K562 (cell line): ENCODE measurements at regions not wholly inside any gene's neighbourhood (a gene's known extent, or its start where the extent isn't known, plus 50 kb on each side); places are given as distances from the start of the nearest gene placed in this dataset.
A peak's percentile ranks its signal among the peaks of the same experiment; 100 is the strongest.

ENCODE experiments used
- ATAC-seq: fragments of 200-7000 bp; cut with Tn5 transposase; 3 replicates; pipeline ENCODE4 v1.9.1; 2020; ENCODE audit warnings: moderate library complexity
- BruUV-seq: library from RNA; stranded (reverse); fragments of 400-500 nt; replicated peaks from 2 replicates; lab custom pipeline; 2021; lab: Mats Ljungman, UMichigan
- CTCF ChIA-PET: fragments of 300-600 bp; formaldehyde crosslinking; extraction: SDS; loops from one replicate; lab custom pipeline; 2021; ENCODE audit warnings: low intra/inter-chr PET ratio; lab: Yijun Ruan, JAX
- POLR2A ChIA-PET: fragments of 300-600, 350-650 bp; sonication (Branson Sonifier 250); formaldehyde crosslinking; extraction: SDS; loops from one replicate; lab custom pipeline; 2021; ENCODE audit warnings: antibody characterized with exemption, inconsistent platforms; lab: Yijun Ruan, JAX
- DNase-seq, 4 experiments: peaks; one replicate each; pipeline versions ENCODE4 v3.0.0 to v3.0.0-alpha.2; 2011 to 2018; ENCODE audit warnings: low spot score in 3 of 4, mixed read lengths in 3 of 4; ENCODE audit errors: extremely low read depth in 1 of 4
- FAIRE-seq: peaks from 2 replicates; lab custom pipeline; 2011; peaks lifted over from hg19 to GRCh38; lab: Jason Lieb, UNC
- H2AFZ ChIP-seq: 2 replicates; pipeline ENCODE4 v1.6.0; 2011; ENCODE audit warnings: low read depth, low read length, control low read depth, inconsistent platforms
- H3K27ac ChIP-seq: fragments of 200-600 bp; 3 replicates; pipeline ENCODE4 v1.8.0; 2011; ENCODE audit warnings: low read depth, mild to moderate bottlenecking, control low read depth, inconsistent platforms, low read length, moderate library complexity, mixed read lengths; ENCODE audit errors: extremely low read depth
- H3K27me3 ChIP-seq, 2 experiments: fragments of 300-600 bp in 1 of 2; 2 replicates in 1 of 2; 3 replicates in 1 of 2; pipeline versions ENCODE4 v1.6.0 to v1.8.0; 2011; ENCODE audit warnings: inconsistent platforms in 2 of 2, low read length in 2 of 2, mild to moderate bottlenecking in 1 of 2, mixed read lengths in 1 of 2, moderate library complexity in 1 of 2; ENCODE audit not compliant: control insufficient read depth in 2 of 2, insufficient read depth in 2 of 2
- H3K36me3 ChIP-seq: fragments of 300-600 bp; 3 replicates; pipeline ENCODE4 v1.8.0; 2011; ENCODE audit warnings: mild to moderate bottlenecking, low read length, inconsistent platforms; ENCODE audit not compliant: control insufficient read depth, insufficient read depth
- H3K4me1 ChIP-seq, 2 experiments: fragments of 200-600 bp in 1 of 2; replicated peaks in 1 of 2; 2 replicates in 1 of 2; 3 replicates in 1 of 2; pipeline versions ENCODE4 v1.5.1 to v1.8.0; 2011; ENCODE audit warnings: inconsistent platforms in 2 of 2, low read length in 2 of 2, mild to moderate bottlenecking in 1 of 2, mixed read lengths in 1 of 2, moderate library complexity in 1 of 2; ENCODE audit not compliant: control insufficient read depth in 2 of 2, insufficient read depth in 2 of 2
- H3K4me2 ChIP-seq: 2 replicates; pipeline ENCODE4 v1.6.1; 2011; ENCODE audit warnings: low read length, control low read depth, inconsistent platforms, mixed read lengths; ENCODE audit not compliant: insufficient read depth
- H3K4me3 ChIP-seq: fragments of 200-600 bp; sonication (generic), shearing (Covaris generic); 2 replicates; pipeline ENCODE4 v1.5.1; 2016; ENCODE audit warnings: control low read depth, inconsistent platforms
- H3K79me2 ChIP-seq: fragments of 200-600 bp; 3 replicates; pipeline ENCODE4 v1.8.0; 2011; ENCODE audit warnings: low read length, inconsistent platforms; ENCODE audit not compliant: control insufficient read depth, insufficient read depth
- H3K9ac ChIP-seq, 2 experiments: 2 replicates each; pipeline versions ENCODE4 v1.6.0 to v1.6.1; 2011; ENCODE audit warnings: low read depth in 2 of 2, low read length in 2 of 2, control low read depth in 1 of 2, inconsistent platforms in 1 of 2, mild to moderate bottlenecking in 1 of 2, mixed read lengths in 1 of 2; ENCODE audit not compliant: insufficient read depth in 1 of 2
- H3K9me1 ChIP-seq: one replicate; pipeline ENCODE4 v1.6.0; 2011; ENCODE audit warnings: inconsistent platforms, mild to moderate bottlenecking, low read length, moderate library complexity; ENCODE audit not compliant: control insufficient read depth, insufficient read depth
- H3K9me3 ChIP-seq: replicated peaks from 2 replicates; pipeline ENCODE4 v1.5.1; 2011; ENCODE audit warnings: low read depth, low read length, inconsistent platforms; ENCODE audit not compliant: control insufficient read depth, insufficient read depth
- H4K20me1 ChIP-seq: replicated peaks from 2 replicates; pipeline ENCODE4 v1.6.1; 2011; ENCODE audit warnings: low read length, inconsistent platforms, mixed read lengths; ENCODE audit not compliant: control insufficient read depth, insufficient read depth
- EWSR1 ChIP-seq: fragments of 450-650 bp; IDR thresholded peaks from 2 replicates; pipeline ENCODE4 v1.6.1; 2018; ENCODE audit warnings: borderline replicate concordance, mild to moderate bottlenecking, low read depth, moderate library complexity; ENCODE audit not compliant: partially characterized antibody
- GMEB1 ChIP-seq: fragments of 250-450 bp; sonication (Bioruptor Pico); IDR thresholded peaks from 2 replicates; pipeline ENCODE4 v1.4.0; 2020; ENCODE audit warnings: mild to moderate bottlenecking
- HDAC6 ChIP-seq: IDR thresholded peaks from 2 replicates; pipeline ENCODE4 v1.6.1; 2012; ENCODE audit warnings: low read depth, mild to moderate bottlenecking, control low read depth, inconsistent platforms, low read length, moderate library complexity
- ILF3 ChIP-seq: fragments of 450-650 bp; IDR thresholded peaks from 2 replicates; pipeline ENCODE4 v1.6.1; 2018; ENCODE audit warnings: antibody characterized with exemption, mild to moderate bottlenecking, moderate library complexity, borderline replicate concordance
- IRF2 ChIP-seq: sonication (generic); formaldehyde crosslinking; IDR thresholded peaks from 2 replicates; pipeline ENCODE4 v1.8.1; 2022; ENCODE audit warnings: mild to moderate bottlenecking, missing genetic modification reagents
- NFIC ChIP-seq: fragments of 450-650 bp; IDR thresholded peaks from 2 replicates; pipeline ENCODE4 v1.6.1; 2017; ENCODE audit warnings: mild to moderate bottlenecking, inconsistent platforms
- RFX1 ChIP-seq: fragments of 450-650 bp; IDR thresholded peaks from 2 replicates; pipeline ENCODE4 v1.6.1; 2016; ENCODE audit warnings: mild to moderate bottlenecking, moderate library complexity
- VEZF1 ChIP-seq: fragments of 200-800 bp; sonication (Bioruptor generic); IDR thresholded peaks from 2 replicates; pipeline ENCODE4 v1.6.1; 2017; ENCODE audit warnings: missing genetic modification characterization, missing compliant biosample characterization
- ZNF347 ChIP-seq: fragments of 450-650 bp; formaldehyde crosslinking; IDR thresholded peaks from 2 replicates; pipeline ENCODE4 v1.4.0; 2020; ENCODE audit warnings: low read depth, mild to moderate bottlenecking, moderate library complexity
- ZSCAN32 ChIP-seq: fragments of 450-650 bp; formaldehyde crosslinking; IDR thresholded peaks from 2 replicates; pipeline ENCODE4 v1.4.0; 2020; ENCODE audit warnings: mild to moderate bottlenecking, moderate library complexity
- WGBS: fragments of 100-300 bp; shearing (Covaris generic); methylation state at CpG from one replicate; pipeline ENCODE4 v1.1.6; 2016; ENCODE audit warnings: low coverage, mixed read lengths; ENCODE audit not compliant: insufficient coverage; ENCODE audit errors: missing lambda C conversion rate; 5-methylcytosine and 5-hydroxymethylcytosine counted together
- in situ Hi-C: fragments of 300-500 bp; cut with MboI; formaldehyde crosslinking; loops from 4 replicates; pipeline ENCODE4 v1.15.0; 2018; ENCODE audit warnings: inconsistent platforms, mixed read lengths
- intact Hi-C: fragments of 100-400 bp; cut with micrococcal nuclease; formaldehyde crosslinking; loops from 2 replicates; pipeline ENCODE4 v1.14.2; 2022

GRCh38 chr1:30089024-30089430 is 634.4 kb downstream of the MATN1 start:
- 1% methylated on average over 11 of the region's 11 CpGs for WGBS
- POLR2A ChIA-PET, result no interaction called here
- H3K4me3 ChIP-seq, result no peak overlapping the region
- no peak overlapping the region for H3K27ac ChIP-seq
- BruUV-seq, result no TSS peak
- TF ChIP-seq NFIC, result peak; percentile 92
- no peak for TF ChIP-seq RFX1
- no peak for TF ChIP-seq HDAC6
- TF ChIP-seq, all 486 proteins: peak for 1
- Histone ChIP-seq H3K9me1 (no peaks in the 10 kb centered on the region), H3K27me3 (no peaks in the 10 kb centered on the region), H3K36me3 (no peaks in the 10 kb centered on the region), H3K4me1 (peaks cover 0 to 5% of the 10 kb centered on the region in 2 experiments; a peak in 2 of 5 replicates), H3K9me3 (peaks cover 4% of the 10 kb centered on the region; the same call in 1 of the 2 replicates), H4K20me1 (no peaks in the 10 kb centered on the region), H3K79me2 (no peaks in the 10 kb centered on the region), H3K4me2 (no peak overlapping the region), H3K9ac (no peak overlapping the region), H2AFZ (no peak overlapping the region)
- no peak for FAIRE-seq
- ATAC-seq, result no peak
- in situ Hi-C loops (loop anchor here (10.0 kb wide), 1 partner anchor 294 kb away; no protein-coding TSS in a partner anchor), intact Hi-C loops (loop anchor here (10.0 kb wide), 1 partner anchor 714 kb away; no protein-coding TSS in a partner anchor)
- CTCF ChIA-PET, result no interaction called here
- peak in 3 of 4 experiments; percentile 13 to 27 (median 23) for DNase-seq

- Histone ChIP-seq H3K4me2 (no peak overlapping the region), H2AFZ (no peak overlapping the region), H3K9me1 (no peaks in the 10 kb centered on the region), H3K9me3 (peaks cover 4% of the 10 kb centered on the region; the same call in 1 of the 2 replicates), H3K79me2 (no peaks in the 10 kb centered on the region), H3K4me3 (no peak overlapping the region), H3K27ac (no peak overlapping the region), H3K4me1 (peaks cover 0 to 5% of the 10 kb centered on the region in 2 experiments; a peak in 2 of 5 replicates), H4K20me1 (no peaks in the 10 kb centered on the region), H3K9ac (no peak overlapping the region), H3K36me3 (no peaks in the 10 kb centered on the region), H3K27me3 (no peaks in the 10 kb centered on the region)
- ChIA-PET CTCF (no interaction called here), POLR2A (no interaction called here)
- BruUV-seq, result no TSS peak
- ATAC-seq (no peak), FAIRE-seq (no peak), DNase-seq (no peak)
- intact Hi-C loops (loop anchor here (10.0 kb wide), 1 partner anchor 714 kb away; no protein-coding TSS in a partner anchor), in situ Hi-C loops (loop anchor here (10.0 kb wide), 1 partner anchor 294 kb away; no protein-coding TSS in a partner anchor)
- TF ChIP-seq GMEB1 (CRISPR knock-in tag) (no peak), IRF2 (CRISPR knock-in tag) (no peak), VEZF1 (no peak), ILF3 (no peak), ZSCAN32 (CRISPR knock-in tag) (no peak), EWSR1 (no peak), ZNF347 (CRISPR knock-in tag) (no peak)
- WGBS, result 14% methylated on average over 10 of the region's 10 CpGs
These were observed 634.8 kb downstream of the MATN1 start for GRCh38 chr1:30088594-30088993.
